Thyroid gland (tissue), 4 donors: ENCODE measurements at regions not wholly inside any gene's neighbourhood (a gene's known extent, or its start where the extent isn't known, plus 50 kb on each side); places are given as distances from the start of the nearest gene placed in this dataset.

ENCODE experiments used
- POLR2A ChIP-seq, 2 donors: fragments of 450-650 bp; IDR thresholded peaks; one replicate each; pipeline ENCODE4 v1.6.1; 2017; ENCODE audit warnings: antibody characterized with exemption in 2 of 2, mild to moderate bottlenecking in 2 of 2, moderate library complexity in 1 of 2
- TF ChIP-seq, protein P1 (sequence below), 6 experiments: fragments of 200-600 bp in 3 of 6; fragments of 450-650 bp in 3 of 6; sonication (generic) in 3 of 6; IDR thresholded peaks; one replicate each; pipeline ENCODE4 v1.5.1; 2016 to 2019; ENCODE audit warnings: antibody characterized with exemption in 6 of 6, mild to moderate bottlenecking in 2 of 6, inconsistent platforms in 1 of 6, moderate library complexity in 1 of 6

DNA sequence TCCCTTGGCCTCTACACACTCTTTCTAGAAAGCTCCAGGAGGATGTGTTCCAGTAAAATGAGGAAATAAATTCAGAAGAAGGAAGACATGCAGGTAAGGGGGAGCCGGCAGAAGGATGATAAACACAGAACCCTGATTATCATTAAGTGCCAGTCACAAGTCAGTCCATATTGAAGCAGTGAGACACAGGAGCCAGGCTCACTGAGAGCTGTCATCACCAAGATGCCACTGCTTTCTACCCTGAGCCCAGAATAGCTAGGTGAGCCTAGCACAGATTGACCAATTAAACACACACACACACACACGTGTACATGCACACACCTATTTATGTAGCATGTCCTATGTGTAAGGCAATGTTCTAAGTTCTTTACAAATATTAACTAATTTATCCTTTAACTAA is 211.4 kb upstream of the IPO5 start:
- TF ChIP-seq, protein P1, sequence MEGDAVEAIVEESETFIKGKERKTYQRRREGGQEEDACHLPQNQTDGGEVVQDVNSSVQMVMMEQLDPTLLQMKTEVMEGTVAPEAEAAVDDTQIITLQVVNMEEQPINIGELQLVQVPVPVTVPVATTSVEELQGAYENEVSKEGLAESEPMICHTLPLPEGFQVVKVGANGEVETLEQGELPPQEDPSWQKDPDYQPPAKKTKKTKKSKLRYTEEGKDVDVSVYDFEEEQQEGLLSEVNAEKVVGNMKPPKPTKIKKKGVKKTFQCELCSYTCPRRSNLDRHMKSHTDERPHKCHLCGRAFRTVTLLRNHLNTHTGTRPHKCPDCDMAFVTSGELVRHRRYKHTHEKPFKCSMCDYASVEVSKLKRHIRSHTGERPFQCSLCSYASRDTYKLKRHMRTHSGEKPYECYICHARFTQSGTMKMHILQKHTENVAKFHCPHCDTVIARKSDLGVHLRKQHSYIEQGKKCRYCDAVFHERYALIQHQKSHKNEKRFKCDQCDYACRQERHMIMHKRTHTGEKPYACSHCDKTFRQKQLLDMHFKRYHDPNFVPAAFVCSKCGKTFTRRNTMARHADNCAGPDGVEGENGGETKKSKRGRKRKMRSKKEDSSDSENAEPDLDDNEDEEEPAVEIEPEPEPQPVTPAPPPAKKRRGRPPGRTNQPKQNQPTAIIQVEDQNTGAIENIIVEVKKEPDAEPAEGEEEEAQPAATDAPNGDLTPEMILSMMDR (IDR thresholded peaks at IDR 0.05) = no peak
- TF ChIP-seq POLR2A (IDR thresholded peaks at IDR 0.05) = no peak
